ENCODE measurements at regions not wholly inside any gene's neighbourhood (a gene's known extent, or its start where the extent isn't known, plus 50 kb on each side); places are given as distances from the start of the nearest gene placed in this dataset.

- Histone ChIP-seq H3K9ac (ENCODE audit: low read length) (no peak overlapping the region), H3K9me3 (ENCODE audit: insufficient read depth, low read depth, low read length) (no peaks in the 10 kb centered on the region), H4K20me1 (ENCODE audit: insufficient read depth, low read length) (no peaks in the 10 kb centered on the region), H3K27me3 (ENCODE audit: insufficient read depth, low read length) (peaks cover 3% of the 10 kb centered on the region), H3K4me2 (ENCODE audit: low read length) (no peak overlapping the region), H3K79me2 (ENCODE audit: insufficient read depth, low read length) (no peaks in the 10 kb centered on the region), H3K27ac (ENCODE audit: low read depth, low read length) (no peak overlapping the region), H3K36me3 (ENCODE audit: insufficient read depth, low read length) (no peaks in the 10 kb centered on the region), H2AFZ (ENCODE audit: low read depth, low read length) (no peak overlapping the region), H3K4me1 (ENCODE audit: insufficient read depth, low read length) (peaks cover 24% of the 10 kb centered on the region), H3K4me3 (ENCODE audit: insufficient read depth, low read depth, low read length) (no peak overlapping the region)
- FAIRE-seq (no peak), DNase-seq (ENCODE audit: low read depth) (no peak)
- Mint-ChIP-seq H3K36me3 (ENCODE audit: low read depth, unreplicated experiment) (no peaks in the 10 kb centered on the region), H3K9me3 (ENCODE audit: unreplicated experiment) (peaks cover 5% of the 10 kb centered on the region), H3K4me3 (ENCODE audit: unreplicated experiment) (no peak overlapping the region), H3K27ac (ENCODE audit: unreplicated experiment) (no peak overlapping the region), H3K4me1 (ENCODE audit: low read depth, unreplicated experiment) (peaks cover 15% of the 10 kb centered on the region), H3K27me3 (ENCODE audit: low read depth, unreplicated experiment) (peaks cover 14% of the 10 kb centered on the region)
- TF ChIP-seq EZH2 (IDR thresholded peaks at IDR 0.05; ENCODE audit: insufficient read depth, low read length) (no peak), CTCF (IDR thresholded peaks at IDR 0.05; ENCODE audit: insufficient read depth, low read depth, low read length) (no peak)
Observed at GRCh38 chr7:155964543-155964942, 152.3 kb upstream of the SHH start.

GRCh38 chr7:155963771-155964195, 151.5 kb upstream of the SHH start:
- H3K9me3 Mint-ChIP-seq (ENCODE audit: unreplicated experiment): peaks cover 5% of the 10 kb centered on the region
- no peaks in the 10 kb centered on the region for H3K27me3 ChIP-seq (ENCODE audit: insufficient read depth, low read length)
- DNase-seq (ENCODE audit: low read depth) (no peak), FAIRE-seq (no peak)
- TF ChIP-seq EZH2 (IDR thresholded peaks at IDR 0.05; ENCODE audit: insufficient read depth, low read length): no peak
- TF ChIP-seq CTCF (IDR thresholded peaks at IDR 0.05; ENCODE audit: insufficient read depth, low read depth, low read length): no peak
- peaks cover 10% of the 10 kb centered on the region for H3K27me3 Mint-ChIP-seq (ENCODE audit: low read depth, unreplicated experiment)
- no peak overlapping the region for H3K4me2 ChIP-seq (ENCODE audit: low read length)
- H3K4me3 ChIP-seq (ENCODE audit: insufficient read depth, low read depth, low read length): no peak overlapping the region
- no peak overlapping the region for H3K9ac ChIP-seq (ENCODE audit: low read length)
- no peak overlapping the region for H3K27ac ChIP-seq (ENCODE audit: low read depth, low read length)
- H3K4me3 Mint-ChIP-seq (ENCODE audit: unreplicated experiment): no peak overlapping the region
- no peak overlapping the region for H2AFZ ChIP-seq (ENCODE audit: low read depth, low read length)
- no peaks in the 10 kb centered on the region for H3K9me3 ChIP-seq (ENCODE audit: insufficient read depth, low read depth, low read length)
- no peaks in the 10 kb centered on the region for H3K36me3 Mint-ChIP-seq (ENCODE audit: low read depth, unreplicated experiment)
- no peak overlapping the region for H3K27ac Mint-ChIP-seq (ENCODE audit: unreplicated experiment)
- no peaks in the 10 kb centered on the region for H3K36me3 ChIP-seq (ENCODE audit: insufficient read depth, low read length)
- H3K4me1 Mint-ChIP-seq (ENCODE audit: low read depth, unreplicated experiment): peaks cover 15% of the 10 kb centered on the region
- H3K79me2 ChIP-seq (ENCODE audit: insufficient read depth, low read length): no peaks in the 10 kb centered on the region
- H4K20me1 ChIP-seq (ENCODE audit: insufficient read depth, low read length): no peaks in the 10 kb centered on the region
- peaks cover 24% of the 10 kb centered on the region for H3K4me1 ChIP-seq (ENCODE audit: insufficient read depth, low read length)

- H3K27ac Mint-ChIP-seq (ENCODE audit: unreplicated experiment): no peak overlapping the region
- no peaks in the 10 kb centered on the region for H3K36me3 Mint-ChIP-seq (ENCODE audit: low read depth, unreplicated experiment)
- FAIRE-seq (no peak), DNase-seq (ENCODE audit: low read depth) (no peak)
- H3K9ac ChIP-seq (ENCODE audit: low read length): no peak overlapping the region
- TF ChIP-seq EZH2 (IDR thresholded peaks at IDR 0.05; ENCODE audit: insufficient read depth, low read length) (no peak), CTCF (IDR thresholded peaks at IDR 0.05; ENCODE audit: insufficient read depth, low read depth, low read length) (no peak)
- no peak overlapping the region for H3K4me2 ChIP-seq (ENCODE audit: low read length)
- no peak overlapping the region for H3K4me3 Mint-ChIP-seq (ENCODE audit: unreplicated experiment)
- peaks cover 24% of the 10 kb centered on the region for H3K4me1 ChIP-seq (ENCODE audit: insufficient read depth, low read length)
- H3K36me3 ChIP-seq (ENCODE audit: insufficient read depth, low read length): no peaks in the 10 kb centered on the region
- peaks cover 8% of the 10 kb centered on the region for H3K27me3 Mint-ChIP-seq (ENCODE audit: low read depth, unreplicated experiment)
- H2AFZ ChIP-seq (ENCODE audit: low read depth, low read length): no peak overlapping the region
- H3K4me1 Mint-ChIP-seq (ENCODE audit: low read depth, unreplicated experiment): peaks cover 15% of the 10 kb centered on the region
- no peak overlapping the region for H3K27ac ChIP-seq (ENCODE audit: low read depth, low read length)
- H3K79me2 ChIP-seq (ENCODE audit: insufficient read depth, low read length): no peaks in the 10 kb centered on the region
- no peak overlapping the region for H3K4me3 ChIP-seq (ENCODE audit: insufficient read depth, low read depth, low read length)
- H3K9me3 ChIP-seq (ENCODE audit: insufficient read depth, low read depth, low read length): no peaks in the 10 kb centered on the region
- H4K20me1 ChIP-seq (ENCODE audit: insufficient read depth, low read length): no peaks in the 10 kb centered on the region
- peaks cover 5% of the 10 kb centered on the region for H3K9me3 Mint-ChIP-seq (ENCODE audit: unreplicated experiment)
- H3K27me3 ChIP-seq (ENCODE audit: insufficient read depth, low read length): no peaks in the 10 kb centered on the region
Observed at GRCh38 chr7:155963356-155963755, 151.1 kb upstream of the SHH start.
